ENCODE measurements at regions not wholly inside any gene's neighbourhood (a gene's known extent, or its start where the extent isn't known, plus 50 kb on each side); places are given as distances from the start of the nearest gene placed in this dataset.

DNA sequence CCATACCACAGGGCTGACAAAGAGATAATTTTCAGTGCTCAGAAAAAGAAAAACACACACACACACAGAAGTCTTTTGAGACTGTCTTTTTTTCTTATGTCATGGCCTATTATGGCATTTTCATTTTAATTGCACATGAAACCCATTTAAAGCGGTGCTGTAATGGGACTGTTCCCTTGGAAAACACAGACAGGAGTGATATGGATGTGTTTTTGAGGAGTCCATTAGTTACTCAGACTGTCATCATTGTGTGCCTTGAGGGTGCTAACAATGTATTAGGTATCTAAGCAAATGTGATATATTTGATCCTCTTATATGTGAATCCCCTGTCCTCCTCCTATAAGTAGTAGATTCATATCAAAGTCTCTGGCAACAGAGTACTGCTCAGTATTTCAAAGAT lies 642.0 kb upstream of the WWC1 start (continued):
- TF ChIP-seq, protein P1, sequence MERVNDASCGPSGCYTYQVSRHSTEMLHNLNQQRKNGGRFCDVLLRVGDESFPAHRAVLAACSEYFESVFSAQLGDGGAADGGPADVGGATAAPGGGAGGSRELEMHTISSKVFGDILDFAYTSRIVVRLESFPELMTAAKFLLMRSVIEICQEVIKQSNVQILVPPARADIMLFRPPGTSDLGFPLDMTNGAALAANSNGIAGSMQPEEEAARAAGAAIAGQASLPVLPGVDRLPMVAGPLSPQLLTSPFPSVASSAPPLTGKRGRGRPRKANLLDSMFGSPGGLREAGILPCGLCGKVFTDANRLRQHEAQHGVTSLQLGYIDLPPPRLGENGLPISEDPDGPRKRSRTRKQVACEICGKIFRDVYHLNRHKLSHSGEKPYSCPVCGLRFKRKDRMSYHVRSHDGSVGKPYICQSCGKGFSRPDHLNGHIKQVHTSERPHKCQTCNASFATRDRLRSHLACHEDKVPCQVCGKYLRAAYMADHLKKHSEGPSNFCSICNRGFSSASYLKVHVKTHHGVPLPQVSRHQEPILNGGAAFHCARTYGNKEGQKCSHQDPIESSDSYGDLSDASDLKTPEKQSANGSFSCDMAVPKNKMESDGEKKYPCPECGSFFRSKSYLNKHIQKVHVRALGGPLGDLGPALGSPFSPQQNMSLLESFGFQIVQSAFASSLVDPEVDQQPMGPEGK (CRISPR knock-in tag; IDR thresholded peaks at IDR 0.05; ENCODE audit: borderline replicate concordance): no peak
- no peak for TF ChIP-seq ISL1 (CRISPR knock-in tag; IDR thresholded peaks at IDR 0.05)
- no peak for TF ChIP-seq BACH2 (CRISPR knock-in tag; IDR thresholded peaks at IDR 0.05; ENCODE audit: borderline replicate concordance)
- no peak for TF ChIP-seq ZNF565 (CRISPR knock-in tag; conservative IDR thresholded peaks at IDR 0.05; ENCODE audit: low read depth)
- TF ChIP-seq, protein P2, sequence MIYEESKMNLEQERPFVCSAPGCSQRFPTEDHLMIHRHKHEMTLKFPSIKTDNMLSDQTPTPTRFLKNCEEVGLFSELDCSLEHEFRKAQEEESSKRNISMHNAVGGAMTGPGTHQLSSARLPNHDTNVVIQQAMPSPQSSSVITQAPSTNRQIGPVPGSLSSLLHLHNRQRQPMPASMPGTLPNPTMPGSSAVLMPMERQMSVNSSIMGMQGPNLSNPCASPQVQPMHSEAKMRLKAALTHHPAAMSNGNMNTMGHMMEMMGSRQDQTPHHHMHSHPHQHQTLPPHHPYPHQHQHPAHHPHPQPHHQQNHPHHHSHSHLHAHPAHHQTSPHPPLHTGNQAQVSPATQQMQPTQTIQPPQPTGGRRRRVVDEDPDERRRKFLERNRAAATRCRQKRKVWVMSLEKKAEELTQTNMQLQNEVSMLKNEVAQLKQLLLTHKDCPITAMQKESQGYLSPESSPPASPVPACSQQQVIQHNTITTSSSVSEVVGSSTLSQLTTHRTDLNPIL (CRISPR knock-in tag; IDR thresholded peaks at IDR 0.05; ENCODE audit: low read depth): no peak
- no peak for TF ChIP-seq ZNF70 (CRISPR knock-in tag; IDR thresholded peaks at IDR 0.05)
- TF ChIP-seq ESRRG (CRISPR knock-in tag; IDR thresholded peaks at IDR 0.05): no peak

DNA sequence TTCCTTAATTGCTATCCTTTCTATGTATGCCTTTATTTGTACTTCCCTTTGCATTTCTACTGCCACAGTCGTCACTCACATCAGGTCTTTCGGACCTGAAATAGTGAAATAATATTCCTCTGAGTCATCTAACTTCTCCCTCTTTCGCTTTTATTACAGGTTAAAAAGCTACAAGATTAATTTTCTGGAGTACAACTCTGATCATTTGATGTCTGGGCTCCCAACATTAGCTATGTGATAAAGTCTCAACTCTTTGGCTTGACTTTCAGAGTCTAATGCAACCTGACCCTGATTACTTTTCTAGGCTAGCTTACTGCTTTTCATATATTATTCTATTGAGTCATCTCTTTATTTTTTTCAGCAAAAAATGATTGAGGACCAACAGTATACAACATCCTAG lies 638.8 kb upstream of the WWC1 start:
- ATAC-seq: peak; percentile 58

DNA sequence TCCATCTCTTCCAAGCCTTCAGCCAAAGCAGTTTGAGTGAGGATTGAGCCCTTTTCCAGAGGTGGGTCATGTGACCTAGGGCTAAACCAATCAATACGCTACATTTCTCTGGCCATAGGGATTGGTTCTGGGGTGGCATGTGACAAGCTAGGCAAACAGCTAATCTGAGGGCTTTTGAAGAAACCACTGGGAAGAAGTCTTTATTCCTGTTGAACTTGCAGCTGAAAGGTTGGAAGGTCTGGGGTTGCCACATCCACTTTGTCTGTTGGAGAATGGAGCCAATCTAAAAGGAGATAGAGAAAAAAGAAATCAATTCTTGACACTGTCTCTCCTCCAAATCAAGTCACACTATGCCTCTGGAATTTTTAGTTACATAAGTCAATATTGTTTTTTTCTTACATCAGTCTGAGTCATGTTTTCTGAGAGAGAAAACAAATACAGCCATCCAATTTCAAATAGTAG lies 637.8 kb upstream of the WWC1 start:
- TF ChIP-seq PPARA (CRISPR knock-in tag; IDR thresholded peaks at IDR 0.05; ENCODE audit: borderline replicate concordance) (no peak), ARNTL (CRISPR knock-in tag; IDR thresholded peaks at IDR 0.05; ENCODE audit: borderline replicate concordance, low read depth) (no peak), BACH2 (CRISPR knock-in tag; IDR thresholded peaks at IDR 0.05; ENCODE audit: borderline replicate concordance) (no peak), ZFP3 (CRISPR knock-in tag; IDR thresholded peaks at IDR 0.05) (no peak), SNAI2 (CRISPR knock-in tag; IDR thresholded peaks at IDR 0.05) (no peak), ZNF565 (CRISPR knock-in tag; conservative IDR thresholded peaks at IDR 0.05; ENCODE audit: low read depth) (no peak), ZC3H10 (CRISPR knock-in tag; IDR thresholded peaks at IDR 0.05) (no peak), CSDC2 (CRISPR knock-in tag; IDR thresholded peaks at IDR 0.05) (no peak), ZFP30 (CRISPR knock-in tag; IDR thresholded peaks at IDR 0.05) (no peak), ZNF70 (CRISPR knock-in tag; IDR thresholded peaks at IDR 0.05) (no peak), GLIS3 (CRISPR knock-in tag; IDR thresholded peaks at IDR 0.05) (no peak), ISL1 (CRISPR knock-in tag; IDR thresholded peaks at IDR 0.05) (no peak)
- TF ChIP-seq, protein P3, sequence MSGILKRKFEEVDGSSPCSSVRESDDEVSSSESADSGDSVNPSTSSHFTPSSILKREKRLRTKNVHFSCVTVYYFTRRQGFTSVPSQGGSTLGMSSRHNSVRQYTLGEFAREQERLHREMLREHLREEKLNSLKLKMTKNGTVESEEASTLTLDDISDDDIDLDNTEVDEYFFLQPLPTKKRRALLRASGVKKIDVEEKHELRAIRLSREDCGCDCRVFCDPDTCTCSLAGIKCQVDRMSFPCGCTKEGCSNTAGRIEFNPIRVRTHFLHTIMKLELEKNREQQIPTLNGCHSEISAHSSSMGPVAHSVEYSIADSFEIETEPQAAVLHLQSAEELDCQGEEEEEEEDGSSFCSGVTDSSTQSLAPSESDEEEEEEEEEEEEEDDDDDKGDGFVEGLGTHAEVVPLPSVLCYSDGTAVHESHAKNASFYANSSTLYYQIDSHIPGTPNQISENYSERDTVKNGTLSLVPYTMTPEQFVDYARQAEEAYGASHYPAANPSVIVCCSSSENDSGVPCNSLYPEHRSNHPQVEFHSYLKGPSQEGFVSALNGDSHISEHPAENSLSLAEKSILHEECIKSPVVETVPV (CRISPR knock-in tag; IDR thresholded peaks at IDR 0.05): no peak
- TF ChIP-seq, protein P4, sequence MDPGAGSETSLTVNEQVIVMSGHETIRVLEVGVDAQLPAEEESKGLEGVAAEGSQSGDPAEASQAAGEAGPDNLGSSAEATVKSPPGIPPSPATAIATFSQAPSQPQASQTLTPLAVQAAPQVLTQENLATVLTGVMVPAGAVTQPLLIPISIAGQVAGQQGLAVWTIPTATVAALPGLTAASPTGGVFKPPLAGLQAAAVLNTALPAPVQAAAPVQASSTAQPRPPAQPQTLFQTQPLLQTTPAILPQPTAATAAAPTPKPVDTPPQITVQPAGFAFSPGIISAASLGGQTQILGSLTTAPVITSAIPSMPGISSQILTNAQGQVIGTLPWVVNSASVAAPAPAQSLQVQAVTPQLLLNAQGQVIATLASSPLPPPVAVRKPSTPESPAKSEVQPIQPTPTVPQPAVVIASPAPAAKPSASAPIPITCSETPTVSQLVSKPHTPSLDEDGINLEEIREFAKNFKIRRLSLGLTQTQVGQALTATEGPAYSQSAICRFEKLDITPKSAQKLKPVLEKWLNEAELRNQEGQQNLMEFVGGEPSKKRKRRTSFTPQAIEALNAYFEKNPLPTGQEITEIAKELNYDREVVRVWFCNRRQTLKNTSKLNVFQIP (CRISPR knock-in tag; IDR thresholded peaks at IDR 0.05; ENCODE audit: borderline replicate concordance, low read depth): no peak
- no peak for ATAC-seq

More for the DNA sequence above, 638.8 kb upstream of the WWC1 start:
- TF ChIP-seq SNAI2 (CRISPR knock-in tag; IDR thresholded peaks at IDR 0.05): no peak
- no peak for TF ChIP-seq ZC3H10 (CRISPR knock-in tag; IDR thresholded peaks at IDR 0.05)
- TF ChIP-seq ISL1 (CRISPR knock-in tag; IDR thresholded peaks at IDR 0.05): no peak
- TF ChIP-seq ARNTL (CRISPR knock-in tag; IDR thresholded peaks at IDR 0.05; ENCODE audit: borderline replicate concordance, low read depth): no peak
- TF ChIP-seq, protein P5, sequence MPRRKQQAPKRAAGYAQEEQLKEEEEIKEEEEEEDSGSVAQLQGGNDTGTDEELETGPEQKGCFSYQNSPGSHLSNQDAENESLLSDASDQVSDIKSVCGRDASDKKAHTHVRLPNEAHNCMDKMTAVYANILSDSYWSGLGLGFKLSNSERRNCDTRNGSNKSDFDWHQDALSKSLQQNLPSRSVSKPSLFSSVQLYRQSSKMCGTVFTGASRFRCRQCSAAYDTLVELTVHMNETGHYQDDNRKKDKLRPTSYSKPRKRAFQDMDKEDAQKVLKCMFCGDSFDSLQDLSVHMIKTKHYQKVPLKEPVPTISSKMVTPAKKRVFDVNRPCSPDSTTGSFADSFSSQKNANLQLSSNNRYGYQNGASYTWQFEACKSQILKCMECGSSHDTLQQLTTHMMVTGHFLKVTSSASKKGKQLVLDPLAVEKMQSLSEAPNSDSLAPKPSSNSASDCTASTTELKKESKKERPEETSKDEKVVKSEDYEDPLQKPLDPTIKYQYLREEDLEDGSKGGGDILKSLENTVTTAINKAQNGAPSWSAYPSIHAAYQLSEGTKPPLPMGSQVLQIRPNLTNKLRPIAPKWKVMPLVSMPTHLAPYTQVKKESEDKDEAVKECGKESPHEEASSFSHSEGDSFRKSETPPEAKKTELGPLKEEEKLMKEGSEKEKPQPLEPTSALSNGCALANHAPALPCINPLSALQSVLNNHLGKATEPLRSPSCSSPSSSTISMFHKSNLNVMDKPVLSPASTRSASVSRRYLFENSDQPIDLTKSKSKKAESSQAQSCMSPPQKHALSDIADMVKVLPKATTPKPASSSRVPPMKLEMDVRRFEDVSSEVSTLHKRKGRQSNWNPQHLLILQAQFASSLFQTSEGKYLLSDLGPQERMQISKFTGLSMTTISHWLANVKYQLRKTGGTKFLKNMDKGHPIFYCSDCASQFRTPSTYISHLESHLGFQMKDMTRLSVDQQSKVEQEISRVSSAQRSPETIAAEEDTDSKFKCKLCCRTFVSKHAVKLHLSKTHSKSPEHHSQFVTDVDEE (CRISPR knock-in tag; IDR thresholded peaks at IDR 0.05): no peak
- TF ChIP-seq ZNF70 (CRISPR knock-in tag; IDR thresholded peaks at IDR 0.05): no peak
- no peak for TF ChIP-seq GLIS3 (CRISPR knock-in tag; IDR thresholded peaks at IDR 0.05)
- TF ChIP-seq, protein P3 (CRISPR knock-in tag; IDR thresholded peaks at IDR 0.05): no peak
- TF ChIP-seq ESRRG (CRISPR knock-in tag; IDR thresholded peaks at IDR 0.05): no peak
- no peak for TF ChIP-seq ZFP30 (CRISPR knock-in tag; IDR thresholded peaks at IDR 0.05)

Measured in SK-N-SH treated with all-trans-retinoic acid at 6 μM for 48 hours (cell line).